ENCODE measurements at regions not wholly inside any gene's neighbourhood (a gene's known extent, or its start where the extent isn't known, plus 50 kb on each side); places are given as distances from the start of the nearest gene placed in this dataset.

GRCh38 chr3:15952543-15953175 lies 154.9 kb upstream of the ANKRD28 start:
- DNase-seq = no peak

DNA sequence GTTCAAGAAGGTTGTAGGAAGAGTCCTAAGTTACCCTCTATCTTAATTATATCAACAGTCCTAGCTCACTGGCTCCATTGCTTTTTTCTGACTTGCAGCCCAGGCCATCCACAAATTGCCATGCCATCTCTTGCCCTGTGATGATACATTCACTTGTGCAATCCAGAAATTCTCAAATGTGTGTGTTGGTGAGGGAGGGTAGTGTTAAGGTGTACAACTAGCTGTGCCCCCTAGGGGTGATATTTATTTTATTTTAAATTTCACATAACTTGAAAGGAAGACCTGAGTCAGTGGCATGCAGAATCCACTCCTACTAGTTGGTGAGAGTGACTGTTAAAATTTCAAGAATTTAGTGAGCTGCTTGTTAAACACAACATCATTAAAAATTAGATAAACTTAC lies 156.1 kb upstream of the ANKRD28 start:
- DNase-seq = peak; percentile 13

DNA sequence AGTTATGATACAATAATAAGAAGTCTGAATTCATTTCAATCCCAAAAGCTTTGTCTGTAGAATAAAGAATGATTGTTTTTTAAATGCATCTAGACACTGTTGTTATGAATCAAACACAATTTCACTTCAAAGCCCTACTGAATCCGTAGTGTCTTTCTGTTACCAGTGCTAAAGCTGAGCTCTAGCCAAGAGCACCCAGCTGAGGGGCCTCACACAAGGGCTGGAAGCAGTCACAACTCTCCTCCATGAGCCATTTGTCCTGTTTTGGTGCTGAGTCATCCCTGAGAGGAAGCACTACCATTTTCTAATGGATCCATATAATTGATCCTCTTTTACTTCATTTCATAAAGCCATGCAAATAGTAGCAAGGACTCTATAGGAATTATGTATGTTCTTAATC lies 158.2 kb upstream of the ANKRD28 start:
- no peak for DNase-seq

DNA sequence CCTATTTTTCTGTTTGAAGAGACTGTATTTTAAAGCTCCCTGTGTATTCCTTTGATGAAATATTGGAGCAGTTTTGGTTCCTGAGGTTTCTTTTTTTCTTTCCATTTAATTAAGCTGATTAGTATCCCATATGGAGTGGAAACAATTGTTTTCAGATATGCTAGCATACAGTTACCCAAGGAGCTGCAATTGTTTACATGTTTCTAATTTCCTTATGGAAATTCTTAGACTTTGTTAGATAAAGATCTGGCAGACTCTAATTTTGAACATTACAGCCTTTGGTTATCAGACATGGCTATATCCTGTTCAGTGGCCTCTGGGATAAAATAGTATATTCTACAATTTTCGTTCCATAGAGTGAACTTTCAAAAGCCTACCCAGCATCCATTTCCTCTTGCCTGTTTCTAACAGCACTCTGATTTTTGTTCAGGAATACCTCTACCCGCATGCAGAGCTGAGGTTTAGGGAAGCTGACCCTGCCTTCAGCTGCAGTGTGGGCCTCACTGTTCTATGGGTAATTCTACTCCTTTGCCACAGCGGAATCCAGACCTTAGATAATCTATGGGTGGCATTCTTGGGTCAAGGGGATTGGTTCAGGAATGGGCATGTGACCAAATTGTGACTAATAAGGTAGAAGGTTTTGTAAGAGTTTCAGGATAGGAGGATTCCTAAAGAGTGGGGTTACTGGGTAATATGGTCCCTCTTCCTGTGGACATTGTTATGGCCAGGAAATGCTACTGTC lies 161.1 kb upstream of the ANKRD28 start:
- no peak for DNase-seq

DNA sequence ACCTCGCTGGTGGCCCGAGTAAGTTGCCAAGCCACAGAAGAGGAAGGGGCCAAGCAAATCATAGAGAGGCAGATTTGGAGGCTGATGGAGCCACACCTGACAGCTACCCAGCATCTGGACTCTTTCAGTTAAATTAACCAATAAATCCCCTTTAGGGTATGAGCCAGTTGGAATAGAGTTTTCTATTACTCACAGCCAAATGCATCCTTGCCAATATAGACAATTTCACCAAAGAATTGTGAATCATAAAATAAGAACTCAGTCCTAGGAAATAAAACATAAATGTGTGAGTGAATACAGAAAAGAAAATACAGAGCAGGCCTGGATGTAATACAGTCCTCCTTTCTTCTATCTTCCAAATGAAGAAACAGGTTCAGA lies 161.6 kb upstream of the ANKRD28 start:
- no peak for DNase-seq

GRCh38 chr3:15964605-15965442 lies 167.0 kb upstream of the ANKRD28 start:
- no peak for DNase-seq

- DNase-seq = no peak
Observed at GRCh38 chr3:15967577-15967976, 169.8 kb upstream of the ANKRD28 start.

GRCh38 chr3:15969874-15970640 lies 172.3 kb upstream of the ANKRD28 start:
- DNase-seq = no peak

GRCh38 chr3:15973414-15973813 lies 175.6 kb upstream of the ANKRD28 start:
- no peak for DNase-seq

DNA sequence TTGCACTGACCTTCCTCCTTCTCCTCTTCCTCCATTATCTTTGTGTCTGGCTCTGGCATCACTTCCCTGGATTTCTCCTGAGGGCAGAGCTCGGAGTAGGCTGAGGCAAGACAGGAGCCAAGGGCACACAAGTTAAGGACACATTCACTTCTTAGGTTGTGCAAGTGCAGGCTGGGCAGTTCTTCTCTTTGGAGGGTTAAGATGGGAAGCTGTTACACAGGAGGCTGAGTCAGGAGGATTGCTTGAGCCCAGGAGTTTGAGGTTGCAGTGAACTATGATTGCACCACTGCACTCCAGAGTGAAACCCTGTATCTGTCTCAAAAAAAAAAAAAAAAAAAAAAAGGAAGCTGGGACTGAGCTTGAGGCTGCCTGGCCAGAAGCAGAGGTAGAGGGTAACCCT lies 176.2 kb upstream of the ANKRD28 start:
- no peak for DNase-seq

- no peak for DNase-seq
Observed at GRCh38 chr3:15974647-15975046, 176.9 kb upstream of the ANKRD28 start.

DNA sequence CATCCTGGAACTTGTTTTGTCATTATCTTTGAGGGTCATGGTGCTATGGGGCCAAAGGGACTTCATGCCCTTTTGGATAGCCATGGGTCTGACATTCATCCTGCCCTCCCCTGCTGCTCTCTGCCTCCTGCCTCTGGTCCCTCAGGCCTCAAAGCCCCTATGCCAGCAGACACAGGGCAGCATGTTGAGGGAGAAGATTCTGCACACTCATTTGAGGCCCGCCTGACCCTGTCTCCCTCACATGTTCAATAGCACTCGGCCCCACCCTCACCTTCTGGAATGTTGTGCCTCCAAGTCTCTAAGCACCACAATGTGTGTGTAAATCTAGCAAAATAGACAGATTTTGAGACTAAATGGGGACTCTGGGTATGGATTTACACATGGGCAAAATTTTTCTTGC lies 178.7 kb upstream of the ANKRD28 start:
- DNase-seq = no peak

- DNase-seq = no peak
Observed at GRCh38 chr3:15977090-15977489, 179.3 kb upstream of the ANKRD28 start.

- DNase-seq = no peak
Observed at GRCh38 chr3:15977598-15978232, 179.9 kb upstream of the ANKRD28 start.

DNA sequence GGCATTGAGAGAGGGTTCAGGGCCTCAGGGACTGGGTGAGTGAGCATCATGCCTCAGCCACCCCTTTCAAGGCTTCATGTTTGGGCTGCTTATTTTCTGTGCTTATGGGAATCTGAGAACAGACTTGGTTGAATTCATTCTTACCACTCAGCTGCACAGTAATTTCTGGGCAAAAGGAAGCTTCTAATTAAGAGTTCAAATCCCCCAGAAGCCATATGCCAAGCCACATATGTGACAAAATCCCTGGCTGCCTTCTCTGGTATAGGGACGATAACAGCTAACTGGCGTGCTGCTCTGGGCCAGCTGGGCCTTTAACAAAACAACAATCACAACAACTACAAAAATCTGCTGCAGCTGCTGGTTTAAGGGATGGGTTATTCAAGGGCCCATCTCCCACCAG lies 181.0 kb upstream of the ANKRD28 start:
- DNase-seq = no peak

DNA sequence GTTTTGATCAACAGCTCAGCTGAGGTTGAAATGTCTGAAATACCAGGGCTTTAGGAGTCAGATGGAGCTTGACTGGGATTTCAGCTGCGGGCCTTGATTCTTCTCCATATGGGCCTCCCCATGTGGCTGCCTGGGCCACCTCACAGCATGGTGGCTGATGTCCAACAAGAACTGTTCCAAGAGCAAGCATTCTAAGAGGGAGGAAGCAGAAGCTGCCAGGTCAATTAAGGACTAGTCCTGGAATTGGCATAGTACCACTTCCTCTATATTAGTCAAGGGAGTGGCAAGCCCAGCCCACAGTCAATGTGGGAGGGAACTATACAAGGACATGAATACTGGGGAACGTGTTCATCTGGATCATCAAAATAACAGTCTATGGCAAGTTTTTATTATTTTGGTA lies 181.7 kb upstream of the ANKRD28 start:
- DNase-seq = no peak

GRCh38 chr3:15979900-15980299 lies 182.1 kb upstream of the ANKRD28 start:
- DNase-seq = no peak

DNA sequence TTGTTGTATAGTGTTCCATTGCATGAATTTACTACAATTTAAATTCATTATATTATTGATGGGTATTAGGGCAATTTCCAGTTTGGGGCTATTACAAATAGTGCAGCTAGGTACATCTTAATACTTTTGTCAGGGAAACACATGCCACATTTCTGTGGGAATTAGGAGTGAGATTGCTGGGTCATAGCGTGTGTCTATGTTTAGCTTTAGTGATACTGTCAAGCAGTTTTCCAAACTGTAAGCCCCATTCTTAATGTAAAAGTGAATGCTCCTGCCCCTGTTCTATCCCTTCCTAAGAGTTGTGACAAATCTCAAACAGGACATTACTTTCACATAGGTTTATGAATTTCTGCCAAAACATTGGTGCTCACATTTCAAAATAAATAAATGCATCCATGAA lies 184.5 kb upstream of the ANKRD28 start:
- no peak for DNase-seq

- DNase-seq = no peak
Observed at GRCh38 chr3:15982667-15983196, 185.0 kb upstream of the ANKRD28 start.

DNA sequence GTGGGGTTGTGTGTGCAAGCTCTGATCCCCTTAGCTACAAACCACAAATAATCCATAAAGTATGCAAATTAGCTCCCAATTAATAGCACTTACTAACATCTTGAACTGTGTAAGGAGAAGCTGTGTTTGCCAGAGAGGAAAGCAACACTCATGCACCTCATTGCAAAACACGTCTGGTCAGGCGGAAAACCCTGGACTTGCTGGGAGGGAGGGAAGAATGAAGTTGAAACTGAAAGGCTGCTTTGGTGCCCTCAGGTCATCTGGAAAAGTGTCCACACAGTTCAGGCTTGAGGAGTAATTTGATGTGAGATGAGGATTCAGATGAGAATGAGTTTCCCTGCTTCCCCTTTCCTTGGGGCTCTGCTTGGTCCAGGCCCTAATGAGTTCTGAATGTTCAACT lies 185.5 kb upstream of the ANKRD28 start:
- DNase-seq = no peak

- no peak for DNase-seq
Observed at GRCh38 chr3:15983693-15984092, 185.9 kb upstream of the ANKRD28 start.

- no peak for DNase-seq
Observed at GRCh38 chr3:15989419-15989818, 185.1 kb upstream of the GALNT15 start.

All from CD4-positive, alpha-beta T cell treated with Interleukin-10 for 1 hour (primary cell).